ENCODE measurements at regions not wholly inside any gene's neighbourhood (a gene's known extent, or its start where the extent isn't known, plus 50 kb on each side); places are given as distances from the start of the nearest gene placed in this dataset.

- TF ChIP-seq CTCF (conservative IDR thresholded peaks at IDR 0.05; ENCODE audit: low read depth in 2 of 2): no peak
- no peak for TF ChIP-seq EZH2phosphoT487 (IDR thresholded peaks at IDR 0.05; ENCODE audit: unreplicated experiment)
These were observed 731.7 kb downstream of the NSUN3 start (continued) for GRCh38 chr3:94794563-94794962.

GRCh38 chr3:94799420-94800060 is 736.7 kb downstream of the NSUN3 start:
- no peaks in the 10 kb centered on the region for H3K4me1 Mint-ChIP-seq
- H3K27me3 Mint-ChIP-seq (ENCODE audit: insufficient read depth, low read depth, poor library complexity): no peaks in the 10 kb centered on the region
- TF ChIP-seq ZNF462 (CRISPR knock-in tag; IDR thresholded peaks at IDR 0.05) (no peak), REST (IDR thresholded peaks at IDR 0.05; ENCODE audit: unreplicated experiment) (no peak), JUNB (IDR thresholded peaks at IDR 0.05; ENCODE audit: unreplicated experiment) (no peak), ZNF331 (CRISPR knock-in tag; IDR thresholded peaks at IDR 0.05; ENCODE audit: low read depth) (no peak), ZNF114 (CRISPR knock-in tag; IDR thresholded peaks at IDR 0.05) (no peak), STAT1 (IDR thresholded peaks at IDR 0.05; ENCODE audit: unreplicated experiment) (no peak), ETS1 (IDR thresholded peaks at IDR 0.05) (no peak), POLR2AphosphoS5 (IDR thresholded peaks at IDR 0.05; ENCODE audit: low read depth) (no peak), EZH2phosphoT487 (IDR thresholded peaks at IDR 0.05; ENCODE audit: unreplicated experiment) (no peak), CREB1 (CRISPR knock-in tag; IDR thresholded peaks at IDR 0.05; ENCODE audit: low read depth) (no peak), EZH2 (IDR thresholded peaks at IDR 0.05; ENCODE audit: low read depth, unreplicated experiment) (no peak)

More at GRCh38 chr3:94799420-94800060, 736.7 kb downstream of the NSUN3 start:
- H3K36me3 Mint-ChIP-seq (ENCODE audit: low read depth): no peaks in the 10 kb centered on the region
- Histone ChIP-seq H3K27me3 (ENCODE audit: insufficient read depth) (no peaks in the 10 kb centered on the region), H3K27ac (ENCODE audit: low read depth) (no peak overlapping the region), H2AFZ (no peak overlapping the region), H3K4me3 (no peak overlapping the region), H3K4me1 (ENCODE audit: insufficient read depth) (no peaks in the 10 kb centered on the region), H3K79me2 (replicated peaks; ENCODE audit: insufficient read depth) (no peaks in the 10 kb centered on the region), H4K20me1 (replicated peaks; ENCODE audit: insufficient read depth) (no peaks in the 10 kb centered on the region), H3K36me3 (ENCODE audit: insufficient read depth) (no peaks in the 10 kb centered on the region), H3F3A (replicated peaks; ENCODE audit: low read depth) (no peaks in the 10 kb centered on the region), H3K9me2 (ENCODE audit: insufficient read depth) (no peaks in the 10 kb centered on the region), H3K4me2 (no peak overlapping the region)
- no peaks in the 10 kb centered on the region; the same call in 2 of the 3 replicates for H3K9me3 Mint-ChIP-seq
- no peak overlapping the region for H3K27ac Mint-ChIP-seq
- ATAC-seq (no peak), DNase-seq (ENCODE audit: low spot score) (no peak)
- H3K4me3 Mint-ChIP-seq: no peak overlapping the region

Measured in GM23338 (cell line).